Uterus (tissue), 2 donors: ENCODE measurements at regions not wholly inside any gene's neighbourhood (a gene's known extent, or its start where the extent isn't known, plus 50 kb on each side); places are given as distances from the start of the nearest gene placed in this dataset.

Source experiments
- POLR2A ChIP-seq, 2 donors: fragments of 450-650 bp; IDR thresholded peaks; one replicate each; pipeline ENCODE4 v1.6.1; 2016; ENCODE audit warnings: antibody characterized with exemption in 2 of 2, mild to moderate bottlenecking in 1 of 2, moderate library complexity in 1 of 2
- TF ChIP-seq, protein P1 (sequence below), 4 experiments: fragments of 200-600 bp in 2 of 4; fragments of 450-650 bp in 2 of 4; sonication (generic) in 2 of 4; IDR thresholded peaks; one replicate each; pipeline ENCODE4 v1.5.1; 2016 to 2019; ENCODE audit warnings: antibody characterized with exemption in 4 of 4, mild to moderate bottlenecking in 2 of 4, moderate library complexity in 1 of 4

DNA sequence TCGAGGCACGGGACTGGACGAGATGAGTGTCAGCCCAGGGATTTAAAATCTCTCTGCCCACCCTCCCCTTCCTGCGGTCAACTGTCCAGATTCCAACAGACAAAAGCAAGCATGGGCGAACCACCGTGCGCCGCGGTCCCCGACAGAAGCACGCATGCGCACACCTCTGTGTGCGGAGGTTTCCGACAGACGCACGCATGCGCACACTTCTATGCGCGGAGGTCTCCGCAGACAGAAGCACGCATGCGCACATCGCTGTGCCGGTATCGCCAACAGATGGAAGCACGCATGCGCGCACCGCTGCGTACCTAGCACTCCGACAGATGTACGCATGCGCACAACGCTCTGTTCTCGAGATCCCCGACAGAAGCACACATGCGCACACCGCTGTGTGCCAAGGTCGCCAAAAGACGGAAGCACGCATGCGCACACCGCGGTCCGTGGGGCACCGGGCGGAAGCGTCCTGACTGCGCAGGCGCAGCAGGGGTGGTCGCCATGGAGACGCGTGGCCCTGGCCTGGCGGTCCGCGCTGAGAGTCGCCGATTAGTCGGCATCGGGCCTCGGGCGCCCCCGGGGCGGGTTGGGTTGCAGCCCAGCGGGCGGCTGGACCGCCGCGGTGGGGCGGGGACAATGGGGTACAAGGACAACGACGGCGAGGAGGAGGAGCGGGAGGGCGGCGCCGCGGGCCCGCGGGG is 57.4 kb upstream of the RPH3AL start:
- TF ChIP-seq, protein P1, sequence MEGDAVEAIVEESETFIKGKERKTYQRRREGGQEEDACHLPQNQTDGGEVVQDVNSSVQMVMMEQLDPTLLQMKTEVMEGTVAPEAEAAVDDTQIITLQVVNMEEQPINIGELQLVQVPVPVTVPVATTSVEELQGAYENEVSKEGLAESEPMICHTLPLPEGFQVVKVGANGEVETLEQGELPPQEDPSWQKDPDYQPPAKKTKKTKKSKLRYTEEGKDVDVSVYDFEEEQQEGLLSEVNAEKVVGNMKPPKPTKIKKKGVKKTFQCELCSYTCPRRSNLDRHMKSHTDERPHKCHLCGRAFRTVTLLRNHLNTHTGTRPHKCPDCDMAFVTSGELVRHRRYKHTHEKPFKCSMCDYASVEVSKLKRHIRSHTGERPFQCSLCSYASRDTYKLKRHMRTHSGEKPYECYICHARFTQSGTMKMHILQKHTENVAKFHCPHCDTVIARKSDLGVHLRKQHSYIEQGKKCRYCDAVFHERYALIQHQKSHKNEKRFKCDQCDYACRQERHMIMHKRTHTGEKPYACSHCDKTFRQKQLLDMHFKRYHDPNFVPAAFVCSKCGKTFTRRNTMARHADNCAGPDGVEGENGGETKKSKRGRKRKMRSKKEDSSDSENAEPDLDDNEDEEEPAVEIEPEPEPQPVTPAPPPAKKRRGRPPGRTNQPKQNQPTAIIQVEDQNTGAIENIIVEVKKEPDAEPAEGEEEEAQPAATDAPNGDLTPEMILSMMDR (IDR thresholded peaks at IDR 0.05): no peak
- peak in 1 of 2 donors; percentile 49 for TF ChIP-seq POLR2A (IDR thresholded peaks at IDR 0.05)
